ENCODE measurements at regions not wholly inside any gene's neighbourhood (a gene's known extent, or its start where the extent isn't known, plus 50 kb on each side); places are given as distances from the start of the nearest gene placed in this dataset.

DNA sequence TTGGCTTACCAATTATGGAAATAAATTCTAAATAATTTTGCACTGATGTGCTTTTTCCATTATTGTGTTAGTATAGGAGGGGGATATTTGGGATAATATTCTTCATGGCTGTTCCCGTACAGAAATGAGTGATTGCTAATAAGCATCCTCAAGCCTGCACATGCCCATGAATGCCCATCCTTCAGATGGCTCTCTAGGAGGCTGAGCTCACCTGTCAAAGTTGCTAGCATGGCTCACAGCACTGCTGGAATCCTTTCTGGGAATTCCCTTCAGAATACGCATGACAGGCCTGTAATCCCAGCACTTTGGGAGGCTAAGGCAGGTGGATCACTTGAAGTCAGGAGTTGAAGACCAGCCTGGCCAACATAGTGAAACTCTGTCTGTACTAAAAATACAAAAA is 124.1 kb downstream of the NXNL2 start:
- DNase-seq: no peak

GRCh38 chr9:88660611-88661010 is 125.6 kb downstream of the NXNL2 start:
- no peak for DNase-seq

- DNase-seq: no peak
Measured at GRCh38 chr9:88661759-88662158, 126.8 kb downstream of the NXNL2 start.

GRCh38 chr9:88663771-88664419 is 128.9 kb downstream of the NXNL2 start:
- DNase-seq: no peak

DNA sequence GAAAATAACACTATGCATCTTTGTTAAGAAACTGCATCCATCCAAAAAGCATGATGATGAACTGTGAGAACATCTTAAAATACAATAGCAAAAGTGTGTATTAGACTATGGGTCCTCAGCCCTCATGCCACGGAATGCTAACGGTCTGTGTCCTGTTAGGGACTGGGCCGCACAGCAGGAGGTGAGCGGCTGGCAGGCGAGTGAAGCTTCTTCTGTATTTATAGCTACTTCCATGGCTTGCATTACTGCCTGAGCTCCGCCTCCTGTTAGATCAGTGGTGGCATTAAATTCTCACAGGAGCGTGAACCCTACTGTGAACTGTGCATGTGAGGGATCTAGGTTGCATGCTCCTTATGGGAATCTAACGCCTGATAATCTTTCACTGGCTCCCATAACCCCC is 129.8 kb downstream of the NXNL2 start:
- no peak for DNase-seq

GRCh38 chr9:88672874-88673689 is 138.1 kb downstream of the NXNL2 start:
- DNase-seq: no peak

GRCh38 chr9:88673886-88674285 is 138.9 kb downstream of the NXNL2 start:
- DNase-seq: no peak

DNA sequence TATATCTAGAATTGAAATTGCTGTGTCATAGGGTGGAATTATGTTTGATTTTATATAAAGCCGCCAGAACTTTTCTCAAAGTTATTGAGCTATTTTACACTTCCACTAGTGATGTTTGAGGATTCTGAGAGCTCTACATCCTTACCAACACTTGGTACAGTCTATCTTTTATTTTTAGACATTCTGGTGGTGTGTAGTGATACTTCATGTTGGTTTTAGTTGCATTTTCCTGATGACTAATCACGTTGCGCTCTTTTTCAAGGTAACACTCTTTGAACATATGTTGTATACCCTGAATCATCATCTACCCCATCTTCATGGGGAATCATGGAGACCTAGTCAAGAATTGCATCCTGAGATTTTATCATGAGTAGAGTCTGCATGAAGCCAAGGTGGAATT is 141.7 kb downstream of the NXNL2 start:
- no peak for DNase-seq

- DNase-seq: no peak
Measured at GRCh38 chr9:88678008-88678407, 143.0 kb downstream of the NXNL2 start.

DNA sequence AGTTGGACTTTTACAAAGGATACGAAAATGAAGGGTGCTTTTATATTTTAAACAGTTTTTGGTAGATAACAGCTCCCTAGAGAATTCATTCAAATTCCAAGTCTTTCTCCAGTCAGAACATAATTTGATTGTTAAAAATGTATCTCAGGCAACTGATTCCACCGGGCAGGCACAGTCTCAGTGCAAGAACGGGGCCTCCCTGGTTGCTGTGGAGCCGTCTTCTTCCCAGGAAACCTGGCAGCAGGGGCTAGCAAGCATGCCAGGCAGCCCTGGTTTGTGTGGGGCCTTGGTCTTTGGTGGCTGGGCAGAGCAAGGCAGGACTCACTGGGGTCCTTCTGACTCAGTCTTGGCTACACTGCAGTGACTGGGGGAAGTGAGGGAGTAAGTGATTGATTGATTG is 143.5 kb downstream of the NXNL2 start:
- DNase-seq: no peak

DNA sequence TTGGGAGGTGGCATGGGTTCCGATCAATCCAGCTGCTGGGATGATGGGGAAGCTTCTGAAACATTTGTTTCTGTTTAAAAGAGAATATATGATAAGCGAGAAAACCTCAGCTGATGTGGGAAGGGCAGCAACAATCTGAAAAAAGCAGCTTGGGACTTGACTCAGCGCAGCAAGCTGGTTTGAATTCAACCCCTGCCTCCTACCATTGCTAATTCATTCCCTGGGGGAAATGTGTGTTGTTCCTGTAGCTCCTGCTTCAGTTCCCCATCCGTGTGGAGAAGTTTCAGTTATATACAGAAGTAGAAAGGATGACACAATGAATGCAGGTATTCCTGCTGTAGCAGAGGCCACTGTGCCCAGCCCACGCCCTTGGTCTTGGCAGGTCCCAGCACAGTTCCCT is 145.1 kb downstream of the NXNL2 start:
- no peak for DNase-seq

GRCh38 chr9:88680505-88681160 is 145.7 kb downstream of the NXNL2 start:
- DNase-seq: no peak

- no peak for DNase-seq
Measured at GRCh38 chr9:88681434-88681833, 146.5 kb downstream of the NXNL2 start.

GRCh38 chr9:88682431-88682831 is 147.5 kb downstream of the NXNL2 start:
- no peak for DNase-seq

DNA sequence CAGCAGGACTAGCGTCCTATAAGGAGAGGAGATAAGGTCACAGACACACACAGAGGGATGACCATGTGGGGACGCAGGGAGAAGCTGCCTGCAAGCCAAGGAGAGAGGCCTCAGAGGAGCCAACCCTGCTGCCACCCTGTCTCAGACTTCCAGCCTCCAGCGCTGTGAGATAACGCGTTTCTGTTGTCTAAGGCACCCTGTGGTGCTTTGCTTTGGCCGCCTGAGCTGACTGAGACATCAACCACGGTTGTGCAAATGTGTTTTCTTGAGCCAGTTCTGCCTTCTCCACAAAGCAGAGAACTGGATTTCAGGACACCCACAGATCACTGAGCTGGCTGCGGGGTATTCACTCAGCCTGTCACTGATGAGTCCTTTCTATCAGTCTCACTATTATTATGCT is 149.1 kb downstream of the NXNL2 start:
- no peak for DNase-seq

DNA sequence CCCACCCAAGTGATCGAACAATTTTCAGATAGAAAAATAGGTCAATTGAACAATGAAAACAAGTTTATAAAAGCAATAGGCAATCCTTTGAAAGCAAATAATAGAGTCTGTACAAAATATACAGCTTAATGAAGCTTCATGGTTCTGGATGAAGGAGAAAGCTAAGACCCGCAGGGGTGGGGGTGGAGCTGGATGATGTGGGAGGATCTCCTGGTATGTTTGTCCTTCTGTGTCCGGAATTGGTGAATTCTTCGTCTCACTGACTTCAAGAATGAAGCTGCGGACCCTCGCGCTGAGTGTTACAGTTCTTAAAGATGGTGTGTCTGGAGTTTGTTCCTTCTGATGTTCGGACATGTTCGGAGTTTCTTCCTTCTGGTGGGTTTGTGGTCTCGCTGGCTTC is 149.9 kb downstream of the NXNL2 start:
- DNase-seq: no peak

GRCh38 chr9:88685966-88686365 is 151.0 kb downstream of the NXNL2 start:
- no peak for DNase-seq

- no peak for DNase-seq
Measured at GRCh38 chr9:88689509-88690298, 154.7 kb downstream of the NXNL2 start.

DNA sequence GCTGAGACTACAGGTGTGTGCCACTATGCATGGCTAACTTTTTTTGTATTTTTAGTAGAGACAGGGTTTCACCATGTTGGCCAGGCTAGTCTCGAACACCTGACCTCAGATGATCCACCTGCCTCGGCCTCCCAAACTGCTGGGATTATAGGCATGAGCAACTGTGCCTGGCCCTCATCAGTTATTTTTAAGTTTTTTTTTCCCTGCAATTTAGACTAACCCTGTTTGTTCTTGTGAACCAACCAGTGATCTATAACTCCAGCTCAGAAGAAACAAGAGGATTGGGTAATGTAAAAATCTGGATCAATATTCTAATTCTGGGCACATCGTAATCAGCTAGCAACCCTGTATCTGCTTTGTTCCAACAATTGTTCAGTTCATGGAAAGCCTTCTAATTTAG is 155.7 kb downstream of the NXNL2 start:
- no peak for DNase-seq

DNA sequence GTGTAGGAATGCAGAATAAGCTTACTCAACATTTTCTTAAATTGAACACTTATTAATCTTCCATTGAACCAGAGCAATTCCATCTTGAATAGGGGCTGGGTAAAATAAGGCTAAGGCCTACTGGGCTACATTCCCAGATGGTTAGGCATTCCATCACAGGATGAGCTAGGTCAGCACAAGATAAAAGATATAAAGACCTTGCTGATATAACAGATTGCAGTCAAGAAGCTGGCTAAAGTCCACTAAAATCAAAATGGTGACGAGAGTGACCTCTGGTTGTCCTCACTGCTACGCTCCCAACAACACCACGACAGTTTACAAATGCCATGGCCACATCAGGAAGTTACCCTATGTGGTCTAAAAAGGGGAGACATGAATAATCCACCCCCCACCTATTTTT is 156.1 kb downstream of the NXNL2 start:
- no peak for DNase-seq

DNA sequence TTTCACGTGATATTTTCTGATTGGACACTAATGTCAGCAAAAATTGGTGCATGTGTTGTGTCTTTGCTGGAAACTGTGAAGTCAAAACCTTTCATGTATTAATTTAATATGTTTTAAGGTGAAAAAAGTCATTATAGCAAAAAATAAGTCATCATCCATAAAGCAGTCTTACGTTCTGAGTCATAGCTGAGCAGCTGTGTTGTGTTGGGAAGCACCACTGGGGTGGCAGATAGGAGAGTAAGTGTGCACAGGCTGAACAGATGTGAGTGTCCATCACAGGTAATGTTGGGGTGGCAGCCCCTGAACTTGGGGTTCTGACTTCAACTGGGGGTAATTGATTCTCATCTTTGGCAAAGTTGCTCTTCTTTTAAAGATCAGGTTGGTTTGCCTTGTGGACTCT is 156.8 kb downstream of the NXNL2 start:
- DNase-seq: no peak

DNA sequence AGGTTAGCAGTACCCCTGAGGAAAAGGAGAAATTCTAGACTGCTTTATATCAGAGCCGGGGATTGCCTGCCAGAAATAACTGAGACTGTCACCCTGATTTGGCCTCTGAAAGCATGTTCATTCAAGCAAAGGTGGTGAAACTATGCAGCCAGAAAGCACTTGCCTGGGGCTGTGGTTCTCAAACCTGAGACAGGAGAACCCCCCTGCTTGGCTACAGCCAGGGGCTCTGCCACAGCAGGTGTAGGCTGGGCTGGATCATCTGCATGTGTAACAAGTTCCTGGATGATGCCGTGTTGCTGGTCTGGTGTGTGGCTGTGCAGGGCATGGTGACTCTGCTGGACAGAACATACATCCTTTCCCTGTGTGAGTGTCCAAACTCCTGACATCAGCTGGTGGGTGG is 157.8 kb downstream of the NXNL2 start:
- DNase-seq: no peak

DNA sequence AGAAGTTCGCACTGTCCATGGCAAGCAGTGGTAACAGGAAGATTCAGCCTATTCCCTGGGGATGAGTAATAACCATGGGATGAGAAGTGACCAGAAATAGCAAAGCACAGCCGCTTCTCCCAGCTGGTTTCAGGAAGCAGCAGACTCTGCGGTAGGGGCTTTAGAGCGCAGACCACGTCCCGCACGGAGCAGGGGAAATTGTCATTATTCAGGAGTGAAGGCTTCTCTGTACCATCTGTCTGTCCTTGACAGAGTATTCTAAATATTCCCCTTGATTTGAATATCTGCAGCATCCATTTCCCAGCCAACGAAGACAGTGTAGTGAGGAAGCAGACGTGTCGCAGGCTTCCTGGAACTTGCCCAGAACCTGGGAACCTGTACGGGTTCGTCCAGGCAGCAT is 159.6 kb downstream of the NXNL2 start:
- DNase-seq: no peak
